ENCODE measurements at regions not wholly inside any gene's neighbourhood (a gene's known extent, or its start where the extent isn't known, plus 50 kb on each side); places are given as distances from the start of the nearest gene placed in this dataset.

DNA sequence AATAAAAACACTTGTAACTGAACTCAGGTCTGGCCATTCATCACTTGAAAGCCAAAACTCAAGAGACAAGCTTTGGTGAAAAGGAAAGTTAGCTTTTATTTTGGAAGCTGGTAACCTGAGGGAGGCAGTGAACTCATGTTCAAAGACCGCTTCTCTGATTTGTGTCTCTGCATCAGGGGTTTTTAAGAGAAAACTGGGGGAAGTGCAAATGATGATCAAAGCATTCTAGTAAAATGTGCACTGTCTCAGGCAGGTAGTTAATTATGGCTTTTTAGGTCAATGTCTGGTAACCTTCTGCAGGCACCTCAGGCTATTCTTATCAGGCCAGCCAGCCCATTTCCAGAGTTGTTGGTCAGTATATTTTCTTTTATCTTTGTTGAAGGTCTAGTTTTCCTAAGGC, 162.2 kb downstream of the SYT10 start:
- intact Hi-C loops (cut with DNase I): no loop called here
- 86% methylated on average over 1 of the region's 1 CpG for WGBS, 2 donors

GRCh38 chr12:33267641-33268040, 172.0 kb downstream of the SYT10 start:
- H3K27ac ChIP-seq: no peak overlapping the region
- no peak overlapping the region for H3K4me3 ChIP-seq
- no peaks in the 10 kb centered on the region for H3K4me1 ChIP-seq
- no peaks in the 10 kb centered on the region for H3K36me3 ChIP-seq
- TF ChIP-seq POLR2A (IDR thresholded peaks at IDR 0.05) (no peak), EP300 (IDR thresholded peaks at IDR 0.05) (no peak), POLR2AphosphoS5 (IDR thresholded peaks at IDR 0.05) (no peak)
- TF ChIP-seq, protein P1, sequence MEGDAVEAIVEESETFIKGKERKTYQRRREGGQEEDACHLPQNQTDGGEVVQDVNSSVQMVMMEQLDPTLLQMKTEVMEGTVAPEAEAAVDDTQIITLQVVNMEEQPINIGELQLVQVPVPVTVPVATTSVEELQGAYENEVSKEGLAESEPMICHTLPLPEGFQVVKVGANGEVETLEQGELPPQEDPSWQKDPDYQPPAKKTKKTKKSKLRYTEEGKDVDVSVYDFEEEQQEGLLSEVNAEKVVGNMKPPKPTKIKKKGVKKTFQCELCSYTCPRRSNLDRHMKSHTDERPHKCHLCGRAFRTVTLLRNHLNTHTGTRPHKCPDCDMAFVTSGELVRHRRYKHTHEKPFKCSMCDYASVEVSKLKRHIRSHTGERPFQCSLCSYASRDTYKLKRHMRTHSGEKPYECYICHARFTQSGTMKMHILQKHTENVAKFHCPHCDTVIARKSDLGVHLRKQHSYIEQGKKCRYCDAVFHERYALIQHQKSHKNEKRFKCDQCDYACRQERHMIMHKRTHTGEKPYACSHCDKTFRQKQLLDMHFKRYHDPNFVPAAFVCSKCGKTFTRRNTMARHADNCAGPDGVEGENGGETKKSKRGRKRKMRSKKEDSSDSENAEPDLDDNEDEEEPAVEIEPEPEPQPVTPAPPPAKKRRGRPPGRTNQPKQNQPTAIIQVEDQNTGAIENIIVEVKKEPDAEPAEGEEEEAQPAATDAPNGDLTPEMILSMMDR (IDR thresholded peaks at IDR 0.05): no peak
- H3K9me3 ChIP-seq: no peaks in the 10 kb centered on the region
- intact Hi-C loops (cut with DNase I): no loop called here
- no peak for DNase-seq
- no peaks in the 10 kb centered on the region for H3K27me3 ChIP-seq

More for the DNA sequence above, 162.2 kb downstream of the SYT10 start:
- TF ChIP-seq, protein P1 (IDR thresholded peaks at IDR 0.05): no peak
- TF ChIP-seq EP300 (IDR thresholded peaks at IDR 0.05) (no peak), POLR2A (IDR thresholded peaks at IDR 0.05) (no peak), POLR2AphosphoS5 (IDR thresholded peaks at IDR 0.05) (no peak)
- H3K36me3 ChIP-seq: no peaks in the 10 kb centered on the region
- no peak overlapping the region for H3K27ac ChIP-seq
- H3K27me3 ChIP-seq: no peaks in the 10 kb centered on the region
- DNase-seq: no peak
- peaks cover 0 to 10% (median 3%) of the 10 kb centered on the region in 4 donors for H3K9me3 ChIP-seq
- no peaks in the 10 kb centered on the region for H3K4me1 ChIP-seq
- H3K4me3 ChIP-seq: no peak overlapping the region

DNA sequence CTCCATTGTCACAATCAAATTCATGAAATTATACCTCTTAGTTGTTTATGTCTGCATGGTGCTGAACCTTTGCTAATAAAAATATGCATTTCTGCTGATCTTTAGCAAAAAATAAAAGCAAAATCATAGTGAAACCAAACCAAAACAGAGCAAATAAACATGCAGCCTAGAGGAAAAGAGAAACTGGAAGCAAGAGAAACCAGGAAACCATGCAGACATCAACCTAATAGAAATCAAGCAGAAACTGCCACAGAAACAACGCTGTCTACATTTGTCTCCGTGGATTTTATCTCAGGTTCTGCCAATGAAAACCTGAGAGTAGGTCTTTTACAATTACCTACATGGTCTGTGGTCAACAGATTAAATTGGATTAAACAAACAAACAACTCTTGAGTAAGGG, 173.7 kb downstream of the SYT10 start:
- no peak overlapping the region for H3K27ac ChIP-seq
- no peaks in the 10 kb centered on the region for H3K36me3 ChIP-seq
- H3K9me3 ChIP-seq: no peaks in the 10 kb centered on the region
- H3K4me3 ChIP-seq: no peak overlapping the region
- WGBS, 2 donors: 16 to 65% methylated on average over 2 of the region's 2 CpGs
- no peak for DNase-seq
- H3K27me3 ChIP-seq: no peaks in the 10 kb centered on the region
- TF ChIP-seq POLR2A (IDR thresholded peaks at IDR 0.05) (no peak), EP300 (IDR thresholded peaks at IDR 0.05) (no peak), POLR2AphosphoS5 (IDR thresholded peaks at IDR 0.05) (no peak)
- TF ChIP-seq, protein P1 (IDR thresholded peaks at IDR 0.05): no peak
- intact Hi-C loops (cut with DNase I): no loop called here
- no peaks in the 10 kb centered on the region for H3K4me1 ChIP-seq

DNA sequence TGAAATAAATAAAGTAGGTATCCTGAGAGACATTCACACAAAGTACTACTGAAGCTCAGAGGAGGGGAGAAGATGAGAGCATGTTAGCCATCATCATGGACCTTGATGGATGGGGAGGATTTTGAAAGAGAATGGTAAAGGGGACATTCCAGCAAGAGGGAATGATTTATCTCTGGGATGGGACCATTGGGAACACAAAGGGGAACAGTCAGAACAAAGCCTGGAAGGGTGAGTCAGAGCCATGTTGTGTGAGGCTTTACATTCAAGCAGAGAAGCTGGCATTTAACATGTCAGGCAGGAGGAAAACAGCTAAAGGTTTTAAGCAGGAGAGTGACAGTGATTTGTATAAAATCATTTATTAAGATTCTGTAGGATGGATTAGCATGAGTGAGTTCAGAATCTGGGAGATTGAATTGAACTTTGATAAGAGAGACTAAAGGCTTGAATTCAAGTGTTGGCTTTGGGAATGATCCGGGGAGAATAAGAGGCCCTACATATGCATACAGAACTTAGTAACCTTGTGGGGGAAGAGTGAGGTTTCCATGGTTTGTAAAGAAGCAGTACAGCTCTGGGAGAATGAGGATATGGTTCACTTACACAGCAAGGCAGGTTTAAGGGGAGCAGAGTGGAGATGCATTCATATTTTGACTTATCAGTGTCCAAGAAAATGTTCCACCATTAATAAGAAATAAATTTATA, 174.4 kb downstream of the SYT10 start:
- TF ChIP-seq POLR2A (IDR thresholded peaks at IDR 0.05) (no peak), POLR2AphosphoS5 (IDR thresholded peaks at IDR 0.05) (no peak), EP300 (IDR thresholded peaks at IDR 0.05) (no peak)
- TF ChIP-seq, protein P1 (IDR thresholded peaks at IDR 0.05): no peak
- DNase-seq: no peak
- 82 to 85% methylated on average over 1 of the region's 1 CpG for WGBS, 2 donors

DNA sequence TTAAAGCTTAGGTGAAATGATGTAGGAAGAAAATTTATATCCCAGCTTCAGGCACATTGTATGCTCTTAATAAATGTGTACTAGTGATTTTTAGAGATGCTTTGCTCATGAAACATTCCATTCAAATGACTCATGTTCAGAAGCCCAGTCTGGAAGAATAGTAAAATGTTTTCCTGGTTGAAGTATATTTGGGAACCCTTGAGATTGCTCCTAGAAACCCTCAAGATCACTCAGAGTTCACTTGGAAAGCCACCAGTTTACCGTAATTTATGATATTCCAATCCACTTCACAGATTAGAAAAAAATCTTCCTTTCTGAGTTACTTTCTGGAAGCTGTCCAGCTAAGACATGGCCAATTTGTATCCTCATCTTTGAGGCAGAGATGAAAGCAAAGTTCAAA, 186.4 kb downstream of the SYT10 start:
- H3K27me3 ChIP-seq: no peaks in the 10 kb centered on the region
- TF ChIP-seq EP300 (IDR thresholded peaks at IDR 0.05) (no peak), POLR2AphosphoS5 (IDR thresholded peaks at IDR 0.05) (no peak), POLR2A (IDR thresholded peaks at IDR 0.05) (no peak)
- TF ChIP-seq, protein P1 (IDR thresholded peaks at IDR 0.05): no peak
- 56 to 78% methylated on average over 1 of the region's 1 CpG for WGBS, 2 donors
- no peaks in the 10 kb centered on the region for H3K36me3 ChIP-seq
- H3K27ac ChIP-seq: no peak overlapping the region
- no peak overlapping the region for H3K4me3 ChIP-seq
- DNase-seq: no peak
- H3K9me3 ChIP-seq: no peaks in the 10 kb centered on the region
- H3K4me1 ChIP-seq: peaks cover 0 to 8% (median 0%) of the 10 kb centered on the region in 4 donors
- intact Hi-C loops (cut with DNase I): no loop called here

More for the DNA sequence above, 174.4 kb downstream of the SYT10 start:
- H3K27ac ChIP-seq: no peak overlapping the region
- intact Hi-C loops (cut with DNase I): no loop called here
- no peaks in the 10 kb centered on the region for H3K36me3 ChIP-seq
- H3K4me3 ChIP-seq: no peak overlapping the region
- H3K27me3 ChIP-seq: no peaks in the 10 kb centered on the region
- H3K4me1 ChIP-seq: no peaks in the 10 kb centered on the region
- no peaks in the 10 kb centered on the region for H3K9me3 ChIP-seq

All from sigmoid colon (tissue), 6 donors.